ENCODE measurements at regions not wholly inside any gene's neighbourhood (a gene's known extent, or its start where the extent isn't known, plus 50 kb on each side); places are given as distances from the start of the nearest gene placed in this dataset.

DNA sequence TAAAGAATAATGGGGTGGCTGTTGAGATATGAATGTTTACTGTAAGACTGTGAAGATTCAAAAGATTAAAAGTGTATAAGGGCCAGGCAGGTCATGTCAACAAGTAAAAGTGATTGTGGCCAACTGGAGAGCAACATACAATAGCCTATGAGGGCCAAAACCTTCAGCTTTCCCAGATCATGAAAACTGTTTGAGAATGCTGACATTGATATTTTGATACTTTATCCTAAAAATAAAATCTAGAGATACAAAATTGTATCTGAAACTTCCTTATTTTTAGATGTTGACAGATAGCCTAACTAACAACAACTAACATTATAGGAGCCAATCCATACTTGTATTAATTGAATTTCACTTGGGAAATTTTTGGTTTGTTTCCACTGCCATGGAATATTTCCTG lies 70.3 kb upstream of the PAK5 start:
- TF ChIP-seq, protein P1, sequence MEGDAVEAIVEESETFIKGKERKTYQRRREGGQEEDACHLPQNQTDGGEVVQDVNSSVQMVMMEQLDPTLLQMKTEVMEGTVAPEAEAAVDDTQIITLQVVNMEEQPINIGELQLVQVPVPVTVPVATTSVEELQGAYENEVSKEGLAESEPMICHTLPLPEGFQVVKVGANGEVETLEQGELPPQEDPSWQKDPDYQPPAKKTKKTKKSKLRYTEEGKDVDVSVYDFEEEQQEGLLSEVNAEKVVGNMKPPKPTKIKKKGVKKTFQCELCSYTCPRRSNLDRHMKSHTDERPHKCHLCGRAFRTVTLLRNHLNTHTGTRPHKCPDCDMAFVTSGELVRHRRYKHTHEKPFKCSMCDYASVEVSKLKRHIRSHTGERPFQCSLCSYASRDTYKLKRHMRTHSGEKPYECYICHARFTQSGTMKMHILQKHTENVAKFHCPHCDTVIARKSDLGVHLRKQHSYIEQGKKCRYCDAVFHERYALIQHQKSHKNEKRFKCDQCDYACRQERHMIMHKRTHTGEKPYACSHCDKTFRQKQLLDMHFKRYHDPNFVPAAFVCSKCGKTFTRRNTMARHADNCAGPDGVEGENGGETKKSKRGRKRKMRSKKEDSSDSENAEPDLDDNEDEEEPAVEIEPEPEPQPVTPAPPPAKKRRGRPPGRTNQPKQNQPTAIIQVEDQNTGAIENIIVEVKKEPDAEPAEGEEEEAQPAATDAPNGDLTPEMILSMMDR (conservative IDR thresholded peaks at IDR 0.05): no peak
- TF ChIP-seq EZH2 (IDR thresholded peaks at IDR 0.05; ENCODE audit: low read depth): no peak

Data from PC-9 (cell line).